CD4-positive, alpha-beta memory T cell (primary cell): ENCODE measurements at regions not wholly inside any gene's neighbourhood (a gene's known extent, or its start where the extent isn't known, plus 50 kb on each side); places are given as distances from the start of the nearest gene placed in this dataset.
"Not testable (repeated sequence)": the region's sequence is repeated elsewhere in the genome, so short reads cannot be mapped to it uniquely, and the experiment has no call there.

Source experiments
- CTCF ChIA-PET: fragments of 350-600 bp; sonication (Branson Sonifier 250); formaldehyde crosslinking; loops from one replicate; lab custom pipeline; 2021; ENCODE audit warnings: inconsistent platforms; ENCODE audit not compliant: partially characterized antibody; lab: Charles Lee
- POLR2A ChIA-PET: fragments of 350-600 bp; sonication (Branson Sonifier 250); formaldehyde crosslinking; loops from one replicate; lab custom pipeline; 2021; ENCODE audit not compliant: partially characterized antibody; lab: Charles Lee
- DNase-seq, 5 donors: peaks; one replicate each; pipeline versions ENCODE4 v3.0.0 to v3.0.0-alpha.2; 2020 to 2022; ENCODE audit warnings: mixed read lengths in 1 of 5
- H3K27ac ChIP-seq: one replicate; pipeline ENCODE4 v1.7.0; 2013; ENCODE audit warnings: low read depth, low read length
- H3K27me3 ChIP-seq: 2 replicates; pipeline ENCODE4 v1.7.0; 2013; ENCODE audit warnings: mild to moderate bottlenecking, low read length, moderate library complexity; ENCODE audit not compliant: insufficient read depth
- H3K36me3 ChIP-seq: 2 replicates; pipeline ENCODE4 v1.7.0; 2013; ENCODE audit warnings: mild to moderate bottlenecking, low read length, moderate library complexity; ENCODE audit not compliant: insufficient read depth
- H3K4me1 ChIP-seq: 2 replicates; pipeline ENCODE4 v1.7.0; 2013; ENCODE audit warnings: mild to moderate bottlenecking, low read length, moderate library complexity; ENCODE audit not compliant: insufficient read depth
- H3K4me3 ChIP-seq, 2 donors: one replicate each; pipeline ENCODE4 v1.7.0; 2013; ENCODE audit warnings: low read length in 2 of 2, mild to moderate bottlenecking in 1 of 2
- H3K9me3 ChIP-seq, 2 donors: one replicate each; pipeline ENCODE4 v1.7.0; 2013; ENCODE audit warnings: low read length in 2 of 2, control low read depth in 1 of 2; ENCODE audit not compliant: control insufficient read depth in 1 of 2
- H3K27ac Mint-ChIP-seq, 7 donors: one replicate each; pipeline ENCODE4 v1.8.0; 2020 to 2021; ENCODE audit warnings: mixed read lengths in 7 of 7, mild to moderate bottlenecking in 6 of 7, inconsistent platforms in 3 of 7, moderate library complexity in 3 of 7
- H3K27me3 Mint-ChIP-seq, 2 donors: one replicate each; pipeline ENCODE4 v1.8.0; 2020 to 2021; ENCODE audit warnings: mixed read lengths in 2 of 2
- H3K36me3 Mint-ChIP-seq, 2 donors: one replicate each; pipeline ENCODE4 v1.8.0; 2020 to 2021; ENCODE audit warnings: mixed read lengths in 2 of 2, inconsistent platforms in 1 of 2, mild to moderate bottlenecking in 1 of 2
- H3K4me1 Mint-ChIP-seq, 4 donors: one replicate each; pipeline ENCODE4 v1.8.0; 2020 to 2021; ENCODE audit warnings: mixed read lengths in 4 of 4, mild to moderate bottlenecking in 1 of 4
- H3K4me3 Mint-ChIP-seq, 8 donors: one replicate each; pipeline ENCODE4 v1.8.0; 2020 to 2021; ENCODE audit warnings: mixed read lengths in 8 of 8, mild to moderate bottlenecking in 7 of 8, moderate library complexity in 6 of 8, inconsistent platforms in 3 of 8
- H3K9me3 Mint-ChIP-seq, 8 donors: one replicate each; pipeline ENCODE4 v1.8.0; 2020 to 2021; ENCODE audit warnings: mixed read lengths in 8 of 8, mild to moderate bottlenecking in 5 of 8, inconsistent platforms in 3 of 8, moderate library complexity in 1 of 8
- intact Hi-C: fragments of 100-400 bp; cut with micrococcal nuclease; formaldehyde crosslinking; loops from one replicate; pipeline ENCODE4 v1.15.1; 2023

DNA sequence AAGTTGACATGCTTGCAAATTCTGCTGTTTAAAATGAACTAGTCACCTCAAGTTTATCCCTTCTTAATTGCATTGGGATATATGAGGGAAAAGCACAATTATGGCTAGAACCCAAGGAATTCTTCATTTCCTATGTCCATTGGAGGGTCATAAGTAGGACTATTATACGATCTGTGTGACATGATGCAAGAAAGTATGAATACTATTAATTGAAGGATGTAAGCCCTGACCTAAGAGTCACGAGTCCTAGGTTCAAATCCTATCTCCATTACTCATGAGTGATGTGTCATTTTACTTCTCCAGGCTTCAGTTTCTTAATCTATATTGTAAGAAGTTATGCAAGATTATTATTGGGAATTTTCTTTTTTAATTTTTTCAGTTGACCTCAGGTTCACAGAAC is 542.9 kb upstream of the GRIA3 start:
- Histone ChIP-seq H3K36me3 (no peaks in the 10 kb centered on the region), H3K9me3 (no peaks in the 10 kb centered on the region), H3K4me3 (no peak overlapping the region), H3K27me3 (no peaks in the 10 kb centered on the region), H3K27ac (no peak overlapping the region), H3K4me1 (no peaks in the 10 kb centered on the region)
- ChIA-PET POLR2A (no interaction called here), CTCF (no interaction called here)
- Mint-ChIP-seq H3K4me1 (no peaks in the 10 kb centered on the region), H3K9me3 (peaks cover 0 to 4% (median 0%) of the 10 kb centered on the region in 8 donors), H3K36me3 (no peaks in the 10 kb centered on the region), H3K4me3 (no peak overlapping the region), H3K27ac (no peak overlapping the region), H3K27me3 (no peaks in the 10 kb centered on the region)
- DNase-seq: no peak
- intact Hi-C loops: no loop called here

DNA sequence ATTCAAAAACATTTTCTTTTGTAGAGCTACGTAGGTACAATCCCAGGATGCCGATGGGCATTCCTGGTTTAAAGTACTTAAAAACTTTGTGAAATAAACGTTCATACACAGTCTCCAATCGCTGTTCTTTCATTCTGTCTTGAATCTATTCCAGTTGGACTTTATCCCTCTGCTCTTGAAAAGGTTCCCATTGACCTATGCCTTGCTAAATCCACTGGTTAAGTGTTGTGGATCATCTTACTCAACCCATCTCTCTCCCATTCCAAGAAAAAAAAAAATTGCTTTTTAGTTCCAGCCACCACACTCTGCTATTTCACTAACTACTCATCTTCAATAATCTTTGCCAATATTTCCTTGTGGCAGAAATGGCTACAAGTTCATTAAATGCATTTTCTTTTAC is 542.3 kb upstream of the GRIA3 start:
- Histone ChIP-seq H3K36me3 (no peaks in the 10 kb centered on the region), H3K27me3 (no peaks in the 10 kb centered on the region), H3K27ac (no peak overlapping the region), H3K4me3 (no peak overlapping the region), H3K9me3 (no peaks in the 10 kb centered on the region), H3K4me1 (no peaks in the 10 kb centered on the region)
- Mint-ChIP-seq H3K36me3 (no peaks in the 10 kb centered on the region), H3K9me3 (peaks cover 0 to 4% (median 0%) of the 10 kb centered on the region in 8 donors), H3K27ac (no peak overlapping the region), H3K27me3 (no peaks in the 10 kb centered on the region), H3K4me1 (no peaks in the 10 kb centered on the region), H3K4me3 (no peak overlapping the region)
- ChIA-PET POLR2A (no interaction called here), CTCF (no interaction called here)
- intact Hi-C loops: no loop called here
- DNase-seq: no peak

GRCh38 chrX:122655256-122655655 is 528.8 kb upstream of the GRIA3 start:
- H3K36me3 Mint-ChIP-seq, H3K9me3 ChIP-seq, H3K9me3 Mint-ChIP-seq, H3K4me3 ChIP-seq, H3K4me1 ChIP-seq, intact Hi-C loops, H3K36me3 ChIP-seq, H3K27me3 ChIP-seq, CTCF ChIA-PET, H3K4me1 Mint-ChIP-seq, POLR2A ChIA-PET, H3K4me3 Mint-ChIP-seq, DNase-seq, H3K27me3 Mint-ChIP-seq, H3K27ac ChIP-seq, H3K27ac Mint-ChIP-seq: not testable (repeated sequence)

DNA sequence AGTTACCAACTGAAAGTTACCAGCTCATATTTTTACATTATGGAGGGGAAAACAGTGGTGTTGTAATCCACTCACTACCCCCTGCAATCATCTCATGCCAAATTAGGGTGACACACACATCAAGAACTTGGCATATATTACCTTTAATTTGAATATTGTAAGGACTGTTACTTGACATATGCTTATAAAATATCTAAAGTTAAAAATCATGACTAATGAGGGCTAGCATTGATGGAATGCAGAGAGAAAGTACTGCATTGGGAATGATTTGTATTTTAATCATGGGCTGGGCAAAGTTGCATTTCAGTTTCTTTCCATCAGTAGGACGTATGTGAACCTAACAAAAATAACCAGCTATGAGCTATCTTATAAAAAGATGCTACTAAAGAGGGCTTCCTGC is 517.5 kb upstream of the GRIA3 start:
- H3K27me3 Mint-ChIP-seq: no peaks in the 10 kb centered on the region
- H3K36me3 ChIP-seq: no peaks in the 10 kb centered on the region
- H3K4me1 Mint-ChIP-seq: no peaks in the 10 kb centered on the region
- H3K27ac ChIP-seq: no peak overlapping the region
- no peaks in the 10 kb centered on the region for H3K36me3 Mint-ChIP-seq
- H3K9me3 Mint-ChIP-seq: peaks cover 0 to 2% (median 0%) of the 10 kb centered on the region in 8 donors
- CTCF ChIA-PET: no interaction called here
- H3K27me3 ChIP-seq: no peaks in the 10 kb centered on the region
- H3K4me1 ChIP-seq: no peaks in the 10 kb centered on the region
- no peak overlapping the region for H3K27ac Mint-ChIP-seq
- no peak overlapping the region for H3K4me3 Mint-ChIP-seq
- no peak for DNase-seq
- H3K4me3 ChIP-seq: no peak overlapping the region
- intact Hi-C loops: no loop called here
- H3K9me3 ChIP-seq: no peaks in the 10 kb centered on the region
- POLR2A ChIA-PET: no interaction called here

DNA sequence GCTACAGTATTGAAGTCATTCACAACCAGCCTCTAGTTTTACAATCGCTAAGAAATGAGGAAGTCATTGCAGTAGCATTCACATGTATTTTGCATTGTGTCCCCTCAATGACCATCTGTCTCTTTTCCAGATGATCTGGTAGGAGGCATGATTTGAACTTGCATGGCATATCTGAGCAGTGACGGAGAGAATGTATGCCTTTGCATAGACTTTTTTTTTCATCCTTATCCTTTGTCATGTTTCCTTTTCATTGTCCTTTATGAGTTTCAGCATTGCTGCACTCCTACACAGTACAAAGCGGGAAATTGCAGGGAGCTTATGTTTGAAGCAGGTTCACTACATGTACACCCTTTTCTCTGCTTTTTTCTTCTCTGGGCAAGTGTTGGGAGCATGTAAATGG is 516.4 kb upstream of the GRIA3 start:
- ChIA-PET POLR2A (no interaction called here), CTCF (no interaction called here)
- H3K4me3 ChIP-seq: no peak overlapping the region
- Mint-ChIP-seq H3K4me3 (no peak overlapping the region), H3K4me1 (no peaks in the 10 kb centered on the region), H3K9me3 (peaks cover 0 to 2% (median 0%) of the 10 kb centered on the region in 8 donors), H3K27ac (no peak overlapping the region), H3K36me3 (no peaks in the 10 kb centered on the region), H3K27me3 (no peaks in the 10 kb centered on the region)
- H3K9me3 ChIP-seq: no peaks in the 10 kb centered on the region
- no peak for DNase-seq
- intact Hi-C loops: no loop called here
- no peaks in the 10 kb centered on the region for H3K36me3 ChIP-seq
- no peaks in the 10 kb centered on the region for H3K27me3 ChIP-seq
- no peaks in the 10 kb centered on the region for H3K4me1 ChIP-seq
- H3K27ac ChIP-seq: no peak overlapping the region

DNA sequence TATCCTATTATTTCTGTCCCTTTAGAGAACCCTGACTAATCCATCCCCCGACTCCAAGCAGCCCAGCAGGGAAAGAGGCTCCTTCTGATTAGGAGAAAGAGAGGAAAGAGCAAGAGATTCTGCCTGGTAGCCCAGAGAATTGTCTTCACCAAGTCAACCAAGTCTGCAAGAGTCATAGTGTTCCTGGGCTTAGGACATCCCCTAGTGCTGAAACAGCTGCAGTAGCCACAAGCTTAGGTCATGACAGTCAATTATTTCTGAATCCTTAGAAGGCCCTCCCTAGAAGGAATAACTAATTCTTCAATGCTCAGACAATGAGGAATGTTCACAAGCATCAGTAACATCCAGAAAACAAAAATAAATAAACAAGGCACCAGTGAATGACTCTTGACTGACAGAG is 480.3 kb upstream of the GRIA3 start:
- H3K4me1 Mint-ChIP-seq: no peaks in the 10 kb centered on the region
- no peak overlapping the region for H3K4me3 Mint-ChIP-seq
- no peaks in the 10 kb centered on the region for H3K27me3 Mint-ChIP-seq
- H3K4me3 ChIP-seq: no peak overlapping the region
- no peak for DNase-seq
- H3K9me3 ChIP-seq: no peaks in the 10 kb centered on the region
- ChIA-PET POLR2A (no interaction called here), CTCF (no interaction called here)
- H3K36me3 Mint-ChIP-seq: no peaks in the 10 kb centered on the region
- intact Hi-C loops: no loop called here
- H3K4me1 ChIP-seq: no peaks in the 10 kb centered on the region
- H3K9me3 Mint-ChIP-seq: peaks cover 0 to 16% (median 9%) of the 10 kb centered on the region in 8 donors
- H3K27ac ChIP-seq: no peak overlapping the region
- H3K27me3 ChIP-seq: no peaks in the 10 kb centered on the region
- H3K27ac Mint-ChIP-seq: no peak overlapping the region
- no peaks in the 10 kb centered on the region for H3K36me3 ChIP-seq

DNA sequence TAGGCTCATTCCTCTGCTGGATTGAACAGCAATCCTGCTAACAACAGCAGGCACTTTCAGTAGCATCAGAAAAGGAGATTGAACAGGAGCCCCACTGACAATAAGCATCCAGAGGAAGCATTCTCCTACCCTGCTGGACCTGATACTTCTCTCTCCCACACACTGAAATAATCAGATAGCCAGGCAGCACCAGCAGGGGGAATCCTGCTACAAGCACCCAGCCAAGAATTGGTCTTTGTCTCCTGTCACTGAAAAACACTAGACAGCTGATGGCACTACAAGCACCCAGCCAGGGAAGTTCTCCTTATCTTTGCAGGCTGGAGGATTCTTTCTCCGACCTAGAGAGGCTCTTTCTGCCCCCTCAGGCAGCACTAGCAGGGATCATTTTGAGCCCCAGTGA is 444.3 kb upstream of the GRIA3 start:
- Histone ChIP-seq H3K36me3 (no peaks in the 10 kb centered on the region), H3K9me3 (no peaks in the 10 kb centered on the region), H3K4me1 (no peaks in the 10 kb centered on the region), H3K4me3 (no peak overlapping the region), H3K27ac (no peak overlapping the region), H3K27me3 (no peaks in the 10 kb centered on the region)
- Mint-ChIP-seq H3K27me3 (no peaks in the 10 kb centered on the region), H3K4me3 (no peak overlapping the region), H3K4me1 (no peaks in the 10 kb centered on the region), H3K27ac (no peak overlapping the region), H3K9me3 (peaks cover 0 to 7% (median 0%) of the 10 kb centered on the region in 8 donors), H3K36me3 (no peaks in the 10 kb centered on the region)
- intact Hi-C loops: no loop called here
- ChIA-PET POLR2A (no interaction called here), CTCF (no interaction called here)
- DNase-seq: no peak

- H3K27me3 ChIP-seq: no peaks in the 10 kb centered on the region
- H3K27me3 Mint-ChIP-seq: no peaks in the 10 kb centered on the region
- H3K4me3 Mint-ChIP-seq: no peak overlapping the region
- H3K27ac ChIP-seq: no peak overlapping the region
- H3K4me1 Mint-ChIP-seq: no peaks in the 10 kb centered on the region
- peaks cover 0 to 5% (median 0%) of the 10 kb centered on the region in 8 donors for H3K9me3 Mint-ChIP-seq
- POLR2A ChIA-PET: no interaction called here
- H3K4me1 ChIP-seq: no peaks in the 10 kb centered on the region
- DNase-seq: no peak
- H3K27ac Mint-ChIP-seq: no peak overlapping the region
- H3K9me3 ChIP-seq: no peaks in the 10 kb centered on the region
- H3K36me3 ChIP-seq: no peaks in the 10 kb centered on the region
- CTCF ChIA-PET: no interaction called here
- H3K4me3 ChIP-seq: no peak overlapping the region
- H3K36me3 Mint-ChIP-seq: no peaks in the 10 kb centered on the region
- intact Hi-C loops: no loop called here
Observed at GRCh38 chrX:122770581-122770980, 413.5 kb upstream of the GRIA3 start.
